ENCODE measurements at regions not wholly inside any gene's neighbourhood (a gene's known extent, or its start where the extent isn't known, plus 50 kb on each side); places are given as distances from the start of the nearest gene placed in this dataset.

DNA sequence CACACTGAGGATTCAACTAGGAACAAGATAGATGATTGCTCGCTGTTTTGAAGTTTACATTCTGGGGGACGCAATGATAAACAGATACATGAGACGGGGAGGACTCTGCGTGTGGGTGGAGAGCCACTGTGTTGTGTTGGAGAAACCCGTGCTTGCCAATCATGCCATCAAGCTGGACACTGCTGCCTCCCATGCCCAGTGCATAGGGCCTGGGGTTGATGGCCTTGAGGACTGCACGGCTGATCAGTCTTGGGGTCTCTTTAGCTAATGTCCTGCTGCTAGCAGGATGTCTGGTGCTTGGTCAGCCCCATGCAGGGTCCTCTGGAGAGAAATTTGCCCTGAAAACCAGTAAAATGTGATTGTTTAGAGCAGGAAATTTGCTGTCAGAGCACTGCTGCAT is 221.2 kb upstream of the B3GAT1 start:
- H3K27ac Mint-ChIP-seq, result no peak overlapping the region
- DNase-seq (ENCODE audit: extremely low spot score, unreplicated experiment), result peak; percentile 40

DNA sequence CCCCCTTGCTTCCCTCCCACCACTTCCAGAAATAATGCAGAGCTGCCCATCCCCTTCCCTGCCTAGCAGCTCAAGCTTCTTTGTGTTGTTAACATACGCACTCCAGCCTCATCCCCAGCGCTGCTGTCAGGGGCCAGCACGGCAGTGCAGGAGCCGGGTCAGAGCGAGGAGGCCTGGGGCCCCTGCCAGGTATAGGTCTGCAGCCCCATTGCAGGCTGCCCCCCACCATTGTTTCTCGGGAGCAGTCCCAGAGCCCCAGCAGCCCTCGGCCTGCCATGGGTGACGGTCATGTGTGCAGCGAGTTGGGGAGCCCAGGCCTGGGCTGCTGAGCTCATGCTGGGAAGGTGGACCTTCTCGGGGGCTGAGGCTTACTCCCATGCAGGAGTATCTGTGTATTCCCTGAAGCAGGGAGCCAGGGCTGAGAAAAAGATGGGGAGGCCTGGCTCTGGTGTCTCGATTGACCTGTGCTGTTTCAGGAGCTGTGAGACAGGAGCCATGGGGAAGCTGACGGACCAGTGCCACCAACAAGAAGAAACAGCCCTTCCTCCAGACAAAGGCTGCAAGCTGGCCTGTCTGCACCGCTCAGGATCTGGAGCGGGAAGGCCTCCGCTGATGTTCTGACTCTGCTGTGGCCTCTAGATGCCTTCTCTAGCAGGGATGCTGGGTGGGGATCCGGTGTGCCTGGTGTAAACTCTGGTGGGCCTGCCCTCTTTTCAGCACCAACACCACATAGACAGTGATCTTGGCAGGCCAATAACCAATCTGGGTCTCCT is 220.5 kb upstream of the B3GAT1 start:
- peak; percentile 54 for DNase-seq (ENCODE audit: extremely low spot score, unreplicated experiment)

More for the DNA sequence above, 221.2 kb upstream of the B3GAT1 start:
- H3K9me3 Mint-ChIP-seq, result no peaks in the 10 kb centered on the region
- TF ChIP-seq, protein P1, sequence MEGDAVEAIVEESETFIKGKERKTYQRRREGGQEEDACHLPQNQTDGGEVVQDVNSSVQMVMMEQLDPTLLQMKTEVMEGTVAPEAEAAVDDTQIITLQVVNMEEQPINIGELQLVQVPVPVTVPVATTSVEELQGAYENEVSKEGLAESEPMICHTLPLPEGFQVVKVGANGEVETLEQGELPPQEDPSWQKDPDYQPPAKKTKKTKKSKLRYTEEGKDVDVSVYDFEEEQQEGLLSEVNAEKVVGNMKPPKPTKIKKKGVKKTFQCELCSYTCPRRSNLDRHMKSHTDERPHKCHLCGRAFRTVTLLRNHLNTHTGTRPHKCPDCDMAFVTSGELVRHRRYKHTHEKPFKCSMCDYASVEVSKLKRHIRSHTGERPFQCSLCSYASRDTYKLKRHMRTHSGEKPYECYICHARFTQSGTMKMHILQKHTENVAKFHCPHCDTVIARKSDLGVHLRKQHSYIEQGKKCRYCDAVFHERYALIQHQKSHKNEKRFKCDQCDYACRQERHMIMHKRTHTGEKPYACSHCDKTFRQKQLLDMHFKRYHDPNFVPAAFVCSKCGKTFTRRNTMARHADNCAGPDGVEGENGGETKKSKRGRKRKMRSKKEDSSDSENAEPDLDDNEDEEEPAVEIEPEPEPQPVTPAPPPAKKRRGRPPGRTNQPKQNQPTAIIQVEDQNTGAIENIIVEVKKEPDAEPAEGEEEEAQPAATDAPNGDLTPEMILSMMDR (conservative IDR thresholded peaks at IDR 0.05), result no peak
- H3K36me3 Mint-ChIP-seq, result no peaks in the 10 kb centered on the region
- no peak overlapping the region for H3K4me3 Mint-ChIP-seq
- H3K4me1 Mint-ChIP-seq (ENCODE audit: unreplicated experiment), result peaks cover 15% of the 10 kb centered on the region
- H3K27me3 Mint-ChIP-seq, result peaks cover 18% of the 10 kb centered on the region

DNA sequence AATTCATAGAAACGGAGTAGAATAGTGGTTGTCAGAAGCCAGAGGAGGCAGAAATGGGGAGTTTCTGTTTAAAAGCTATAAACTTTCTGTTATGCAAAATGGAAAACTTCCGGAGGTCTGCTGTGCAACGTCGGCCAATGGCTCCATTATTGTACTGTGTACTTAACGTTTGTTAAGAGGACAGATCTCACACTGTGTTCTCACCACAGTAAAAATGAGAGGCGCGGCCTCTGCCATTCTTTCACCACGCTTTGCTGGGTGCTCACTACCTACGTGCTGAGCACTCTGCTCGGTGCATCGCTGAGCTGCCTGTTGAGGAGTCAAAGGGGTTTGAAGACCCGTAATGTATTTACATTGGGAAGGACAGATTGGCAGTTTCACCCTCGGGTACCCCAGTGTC is 218.8 kb upstream of the B3GAT1 start:
- TF ChIP-seq, protein P1 (conservative IDR thresholded peaks at IDR 0.05), result no peak
- peaks cover 21% of the 10 kb centered on the region for H3K27me3 Mint-ChIP-seq
- no peaks in the 10 kb centered on the region for H3K9me3 Mint-ChIP-seq
- H3K27ac Mint-ChIP-seq, result no peak overlapping the region
- no peaks in the 10 kb centered on the region for H3K36me3 Mint-ChIP-seq
- H3K4me1 Mint-ChIP-seq (ENCODE audit: unreplicated experiment), result peaks cover 5% of the 10 kb centered on the region
- H3K4me3 Mint-ChIP-seq, result no peak overlapping the region
- peak; percentile 10 for DNase-seq (ENCODE audit: extremely low spot score, unreplicated experiment)

More for the DNA sequence above, 220.5 kb upstream of the B3GAT1 start:
- Mint-ChIP-seq H3K4me1 (ENCODE audit: unreplicated experiment) (peaks cover 15% of the 10 kb centered on the region), H3K36me3 (no peaks in the 10 kb centered on the region), H3K9me3 (no peaks in the 10 kb centered on the region), H3K4me3 (no peak overlapping the region), H3K27me3 (peaks cover 20% of the 10 kb centered on the region), H3K27ac (no peak overlapping the region)
- TF ChIP-seq, protein P1 (conservative IDR thresholded peaks at IDR 0.05), result no peak

- Mint-ChIP-seq H3K4me3 (no peak overlapping the region), H3K4me1 (ENCODE audit: unreplicated experiment) (no peaks in the 10 kb centered on the region), H3K36me3 (no peaks in the 10 kb centered on the region), H3K27ac (no peak overlapping the region), H3K9me3 (no peaks in the 10 kb centered on the region), H3K27me3 (peaks cover 26% of the 10 kb centered on the region)
- TF ChIP-seq, protein P1 (conservative IDR thresholded peaks at IDR 0.05), result no peak
- DNase-seq (ENCODE audit: extremely low spot score, unreplicated experiment), result peak; percentile 29
Measured at GRCh38 chr11:134628426-134628825, 216.4 kb upstream of the B3GAT1 start.

DNA sequence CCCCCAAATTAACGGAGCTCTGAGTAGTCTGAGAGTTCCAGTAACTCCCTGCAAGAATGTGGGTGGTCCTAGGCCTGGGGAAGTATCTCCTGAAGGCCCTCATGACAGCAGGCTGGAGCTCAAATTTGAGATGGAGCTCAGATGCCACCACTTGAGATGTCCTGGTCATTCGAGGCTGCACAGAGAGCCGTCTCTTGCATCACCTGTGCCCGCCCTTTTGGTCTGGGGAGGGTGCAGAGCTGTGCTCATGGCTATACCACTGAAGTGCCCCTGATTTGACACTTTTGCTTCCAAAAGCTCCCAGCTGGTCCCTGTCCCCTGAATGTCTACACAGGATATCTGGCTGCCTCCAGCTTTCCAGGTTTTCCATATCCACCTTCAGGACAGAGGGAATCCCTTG is 214.0 kb upstream of the B3GAT1 start:
- no peak for DNase-seq (ENCODE audit: extremely low spot score, unreplicated experiment)
- Mint-ChIP-seq H3K36me3 (no peaks in the 10 kb centered on the region), H3K4me1 (ENCODE audit: unreplicated experiment) (no peaks in the 10 kb centered on the region), H3K27ac (no peak overlapping the region), H3K9me3 (no peaks in the 10 kb centered on the region), H3K4me3 (no peak overlapping the region), H3K27me3 (peaks cover 33% of the 10 kb centered on the region)
- TF ChIP-seq, protein P1 (conservative IDR thresholded peaks at IDR 0.05), result no peak

Measured in type B pancreatic cell (in vitro differentiated cells).